ENCODE measurements at regions not wholly inside any gene's neighbourhood (a gene's known extent, or its start where the extent isn't known, plus 50 kb on each side); places are given as distances from the start of the nearest gene placed in this dataset.
"Not testable (repeated sequence)": the region's sequence is repeated elsewhere in the genome, so short reads cannot be mapped to it uniquely, and the experiment has no call there.

- DNase-seq: no peak
These were observed 164.8 kb downstream of the QRSL1 start for GRCh38 chr6:106794129-106794528.

- DNase-seq: no peak
These were observed 163.3 kb downstream of the QRSL1 start for GRCh38 chr6:106792536-106793236.

- no peak for DNase-seq
These were observed 161.6 kb downstream of the QRSL1 start for GRCh38 chr6:106790935-106791334.

DNA sequence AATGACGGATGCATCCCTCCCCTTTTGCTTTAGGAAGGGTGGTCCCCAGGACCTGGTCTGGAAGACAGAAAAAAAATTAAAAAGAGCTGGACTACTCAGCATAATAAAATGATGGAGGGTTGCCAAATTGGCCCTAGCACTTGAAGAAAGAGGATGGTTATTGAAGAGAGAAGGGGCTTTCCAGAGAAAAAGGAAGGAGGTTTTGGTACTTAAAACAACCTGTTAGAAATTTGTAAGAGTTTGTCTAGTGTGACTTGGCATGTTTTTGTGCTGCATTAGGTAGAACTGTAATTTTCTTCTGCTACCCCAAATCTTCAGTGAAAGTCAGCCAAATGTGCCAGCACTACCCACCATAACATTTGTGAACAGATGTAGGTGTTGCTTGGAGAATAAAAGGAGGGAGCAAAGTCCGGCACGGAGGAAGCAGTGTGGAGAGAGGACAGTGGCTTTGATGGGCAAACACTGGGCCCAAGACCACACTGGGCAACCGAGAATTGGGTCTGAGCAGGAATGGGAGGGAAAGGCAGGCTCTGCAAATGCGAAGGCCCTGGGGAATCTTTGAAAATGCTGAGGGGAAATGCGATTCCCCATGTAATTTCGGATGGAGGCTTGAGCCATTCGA lies 160.9 kb downstream of the QRSL1 start:
- no peak for DNase-seq

DNA sequence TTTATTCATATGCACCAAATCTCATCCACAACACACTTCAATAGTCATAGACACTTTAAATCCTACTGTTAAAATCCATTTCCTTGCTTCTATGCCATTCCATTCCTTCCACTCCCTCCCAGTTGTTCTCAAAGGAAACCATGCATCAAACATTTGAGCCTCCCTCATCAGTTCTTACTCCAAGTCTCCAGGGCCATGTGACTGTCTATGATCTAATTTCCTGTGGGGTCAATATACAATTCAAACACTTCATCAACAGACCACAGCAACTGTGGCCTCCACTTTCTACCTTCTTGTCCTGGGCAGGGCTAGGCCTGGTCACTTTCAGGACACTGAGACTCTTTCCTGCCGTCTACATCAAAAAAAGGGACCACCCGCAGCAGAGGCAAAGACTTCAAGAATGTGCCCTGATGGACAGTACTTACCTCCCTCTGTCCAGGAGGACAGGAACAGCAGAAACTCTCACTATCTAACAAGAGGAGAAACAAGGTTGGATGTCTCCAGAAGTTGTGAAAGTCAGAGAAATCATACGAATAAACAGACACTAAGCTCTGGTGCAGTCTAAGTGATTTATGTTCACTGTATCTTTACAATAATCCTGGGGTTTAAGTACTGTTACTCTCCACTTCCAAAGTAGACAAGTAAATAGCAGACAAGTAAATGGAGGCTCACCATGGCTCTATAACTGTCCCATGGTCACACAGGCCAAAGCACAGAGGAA lies 160.2 kb downstream of the QRSL1 start:
- DNase-seq: no peak

- no peak for DNase-seq
These were observed 159.4 kb downstream of the QRSL1 start for GRCh38 chr6:106788761-106789160.

DNA sequence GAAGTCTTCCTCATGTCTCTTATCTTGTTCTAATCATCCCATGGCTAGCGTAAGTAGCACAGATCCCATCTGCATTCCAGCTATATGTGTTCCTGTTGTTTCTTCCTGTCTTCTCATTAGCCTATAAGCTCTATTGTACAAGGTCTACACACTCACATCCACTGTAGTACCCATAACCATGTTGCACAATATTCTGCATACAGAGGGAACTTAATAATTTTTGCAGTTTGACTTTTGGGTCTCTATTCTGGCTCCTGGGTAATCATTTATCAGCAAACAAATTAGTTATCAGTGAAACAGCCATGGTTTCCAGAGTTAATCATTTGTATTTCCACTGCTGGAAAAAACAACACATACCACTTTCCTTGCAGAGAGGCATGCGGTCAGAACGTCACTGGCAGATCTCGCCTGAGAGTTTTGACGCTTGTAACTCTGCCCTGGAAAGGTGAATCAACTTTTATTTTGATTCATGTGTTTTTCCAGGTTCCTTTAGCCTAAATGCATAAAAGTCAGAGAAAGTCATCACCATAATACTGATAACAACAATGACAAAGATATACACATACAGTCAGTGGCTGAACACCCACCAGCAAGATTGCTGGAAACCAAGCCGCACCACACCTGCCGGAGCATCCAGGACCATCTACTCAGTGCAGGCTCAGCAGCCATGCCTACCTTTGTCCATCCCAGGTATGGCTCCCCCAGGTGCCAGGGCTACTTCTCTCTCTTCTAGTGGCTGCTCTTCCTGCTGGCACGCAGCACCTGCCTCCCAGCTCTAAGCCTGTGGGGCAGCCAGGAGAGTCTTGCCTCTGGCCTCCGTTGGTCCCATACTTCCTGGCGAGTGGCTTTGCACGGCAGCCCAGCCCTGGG lies 158.2 kb downstream of the QRSL1 start:
- no peak for DNase-seq

DNA sequence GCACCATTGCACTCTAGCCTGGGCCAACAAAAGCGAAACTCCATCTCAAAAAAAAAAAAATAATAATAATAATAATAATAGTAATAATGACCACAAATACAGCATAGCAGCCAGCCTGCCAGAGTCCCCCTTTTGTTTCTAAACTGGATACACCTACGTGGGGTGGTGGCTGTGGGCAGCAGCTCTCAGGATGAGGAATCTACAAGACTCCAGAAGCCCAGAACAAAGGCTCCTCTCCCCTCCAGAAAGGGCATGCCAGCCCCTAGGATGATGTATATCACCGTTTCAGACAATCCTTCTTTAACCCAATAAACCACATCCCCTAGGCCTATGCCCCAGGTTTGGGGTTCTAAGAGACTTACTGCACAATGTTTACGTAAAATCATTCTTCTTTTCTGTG lies 155.9 kb downstream of the QRSL1 start:
- DNase-seq: no peak

DNA sequence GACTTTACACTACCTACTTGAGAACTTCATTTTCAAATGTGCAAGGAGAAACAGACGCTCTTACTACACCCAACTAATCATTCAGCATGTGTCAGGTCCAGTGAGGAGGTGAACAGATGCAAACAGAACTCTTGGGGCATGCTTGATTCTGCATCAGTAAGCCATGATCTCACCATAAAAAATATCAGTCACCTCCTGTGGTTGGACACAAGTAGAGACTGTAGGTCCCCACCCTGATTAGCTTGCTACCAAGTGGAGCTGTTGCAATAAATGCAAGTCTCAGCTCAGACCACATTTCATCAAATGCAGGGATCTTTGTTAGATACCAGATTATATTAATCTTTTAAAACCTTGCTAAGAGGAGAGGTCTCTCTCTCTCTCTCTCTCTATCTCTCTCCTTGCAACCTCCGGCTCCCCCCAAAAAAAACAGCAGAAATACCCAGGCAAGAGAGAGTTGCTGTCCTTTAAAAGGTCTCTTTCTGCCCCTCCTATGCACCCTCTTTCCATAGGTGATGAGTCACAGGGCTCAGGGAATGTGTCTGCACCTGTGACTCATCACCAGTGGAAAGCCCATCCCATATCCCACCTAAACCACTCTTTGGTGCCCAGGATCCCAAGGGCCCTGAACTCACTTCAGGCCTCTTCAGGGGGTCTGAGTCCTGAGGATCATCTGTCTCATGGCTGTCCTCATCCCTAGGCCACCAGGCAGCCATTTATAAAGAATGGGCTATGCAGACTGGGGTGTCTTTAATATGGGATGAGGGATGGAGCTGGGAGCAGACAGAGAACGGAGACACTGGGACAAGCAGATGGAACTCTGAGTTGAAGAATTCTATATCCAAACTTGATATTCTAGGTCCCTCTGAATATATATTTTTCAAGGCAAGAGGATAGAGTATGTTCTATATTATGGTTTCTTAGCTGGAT lies 154.5 kb downstream of the QRSL1 start:
- no peak for DNase-seq

DNA sequence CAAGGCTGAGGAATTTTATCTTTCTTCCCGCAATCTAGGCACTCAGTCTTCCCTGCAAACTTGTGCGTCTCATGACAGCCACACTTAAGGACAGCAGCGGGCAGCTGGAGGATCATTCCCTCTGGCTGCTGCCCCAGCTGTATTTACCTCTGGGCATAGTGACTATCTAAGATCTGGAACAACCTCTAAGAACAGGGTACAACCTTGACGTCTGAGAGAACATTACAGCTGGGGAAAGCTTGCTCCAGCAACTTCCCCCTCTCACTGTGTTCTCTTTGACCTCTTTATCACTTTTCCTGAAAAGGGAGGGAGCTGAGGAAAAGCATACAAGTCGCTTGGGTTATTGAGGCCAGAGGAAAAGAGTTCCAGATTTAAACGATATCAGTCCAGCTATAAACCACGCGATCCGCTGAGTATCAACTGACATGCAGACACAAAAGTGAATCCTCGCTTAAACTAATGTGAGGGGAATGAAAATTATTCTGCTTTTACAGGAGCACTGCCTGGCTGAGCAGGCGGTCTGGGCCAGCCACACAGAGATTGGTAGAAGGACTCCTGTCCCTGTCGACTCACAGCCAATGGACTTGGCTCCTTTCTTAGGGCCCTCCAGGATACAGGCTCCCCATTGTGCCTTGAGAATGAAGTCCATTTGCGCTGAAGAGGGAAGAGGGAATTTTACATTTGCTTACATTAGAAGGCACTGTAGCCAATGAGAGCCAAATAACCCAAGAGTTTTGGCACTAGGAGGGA lies 153.3 kb downstream of the QRSL1 start:
- DNase-seq: no peak

GRCh38 chr6:106779552-106779951 lies 150.2 kb downstream of the QRSL1 start:
- DNase-seq: not testable (repeated sequence)

DNA sequence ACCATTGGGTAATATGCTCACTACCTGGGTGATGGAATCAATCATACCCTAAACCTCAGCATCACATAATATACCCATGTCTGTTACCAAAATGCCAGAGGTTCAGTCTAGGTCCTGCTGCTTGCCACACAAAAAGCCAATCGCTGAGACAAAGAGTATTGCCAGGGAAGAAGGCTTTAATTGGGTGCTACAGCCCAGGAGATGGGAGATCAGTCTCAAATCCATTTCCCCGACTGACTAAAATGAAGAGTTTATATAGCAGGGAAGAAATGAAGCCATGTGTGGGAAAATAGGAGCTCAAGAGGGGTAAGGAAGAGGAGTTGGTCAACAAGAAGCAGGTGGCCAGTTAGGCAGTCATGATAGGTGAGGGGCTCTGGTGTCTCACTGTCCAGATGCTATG lies 149.6 kb downstream of the QRSL1 start:
- no peak for DNase-seq

GRCh38 chr6:106773996-106774629 lies 144.7 kb downstream of the QRSL1 start:
- no peak for DNase-seq

DNA sequence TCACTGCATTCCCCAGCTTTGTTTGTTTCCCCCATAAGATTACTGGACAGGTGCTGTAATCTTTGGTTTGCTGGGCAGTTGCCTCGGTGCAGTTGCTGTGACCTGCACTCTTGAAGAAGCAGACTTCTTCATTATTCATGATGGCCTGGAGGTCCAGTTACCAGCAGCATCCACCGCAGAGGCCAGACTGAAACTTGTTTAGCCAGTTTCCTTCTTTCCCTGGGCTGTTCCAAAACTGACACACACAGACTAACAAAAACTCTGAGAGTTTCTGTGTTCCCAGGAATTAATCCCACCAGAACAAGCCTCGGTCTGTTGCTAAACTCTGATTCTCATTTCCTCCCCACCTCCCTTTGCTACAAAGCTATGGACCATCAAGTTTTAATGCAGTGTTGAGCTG lies 144.1 kb downstream of the QRSL1 start:
- no peak for DNase-seq

GRCh38 chr6:106772270-106773142 lies 143.1 kb downstream of the QRSL1 start:
- no peak for DNase-seq

DNA sequence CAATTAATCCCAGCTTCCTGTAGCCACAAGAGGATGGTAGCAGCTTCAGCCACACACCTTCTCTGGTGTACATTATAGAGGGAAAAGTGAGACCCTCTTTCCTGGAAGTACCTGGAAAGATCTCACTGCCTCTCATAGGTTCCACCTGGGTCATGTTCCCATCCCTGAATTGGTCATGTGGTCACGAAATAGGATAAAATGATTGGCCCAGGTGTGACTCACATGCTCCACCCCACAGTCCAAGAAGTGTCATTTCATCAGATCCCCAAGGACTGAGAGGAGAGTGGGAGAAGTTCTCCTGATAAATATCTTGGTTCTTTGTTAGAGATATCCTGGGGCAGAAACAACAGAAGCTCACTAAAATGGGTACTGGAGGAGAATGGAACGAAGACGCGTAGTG lies 142.4 kb downstream of the QRSL1 start:
- DNase-seq: no peak

DNA sequence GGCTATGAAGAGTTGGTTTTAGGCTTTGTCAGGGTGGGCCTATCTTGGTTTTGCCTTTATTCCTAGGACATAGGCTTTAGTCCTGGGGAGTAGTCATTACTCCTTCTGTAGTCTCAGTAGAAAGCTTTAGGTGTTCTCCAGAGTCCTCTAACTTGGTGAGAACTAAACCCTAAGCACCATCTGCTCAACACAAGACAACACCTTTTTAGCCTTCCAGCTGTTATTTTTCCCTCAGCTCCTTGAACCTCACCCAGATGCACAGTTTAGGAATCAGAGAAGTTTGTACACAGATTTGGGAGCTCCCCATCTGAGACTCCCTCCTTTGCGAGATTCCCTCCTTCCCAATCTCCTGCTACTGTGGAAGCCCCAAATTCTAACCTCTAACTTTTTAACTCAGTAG lies 141.3 kb downstream of the QRSL1 start:
- no peak for DNase-seq

DNA sequence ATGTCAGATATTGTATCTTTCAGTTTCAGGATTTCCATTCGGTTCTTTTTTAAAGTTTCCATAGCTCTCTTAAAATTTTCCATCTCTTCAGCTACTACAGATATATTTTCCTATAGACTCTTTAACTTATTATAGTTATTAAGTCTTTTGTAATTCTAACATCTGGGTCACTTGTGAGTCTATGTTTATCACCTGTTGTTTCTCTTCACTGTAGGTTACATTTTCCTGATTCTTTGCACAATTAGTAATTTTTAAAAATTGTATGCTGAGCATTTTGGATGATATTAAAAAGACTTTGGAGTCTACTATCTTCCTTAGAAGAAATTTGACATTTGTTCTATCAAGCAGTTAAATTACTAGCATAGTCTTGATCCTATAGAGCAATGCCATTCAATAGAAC lies 140.7 kb downstream of the QRSL1 start:
- DNase-seq: no peak

DNA sequence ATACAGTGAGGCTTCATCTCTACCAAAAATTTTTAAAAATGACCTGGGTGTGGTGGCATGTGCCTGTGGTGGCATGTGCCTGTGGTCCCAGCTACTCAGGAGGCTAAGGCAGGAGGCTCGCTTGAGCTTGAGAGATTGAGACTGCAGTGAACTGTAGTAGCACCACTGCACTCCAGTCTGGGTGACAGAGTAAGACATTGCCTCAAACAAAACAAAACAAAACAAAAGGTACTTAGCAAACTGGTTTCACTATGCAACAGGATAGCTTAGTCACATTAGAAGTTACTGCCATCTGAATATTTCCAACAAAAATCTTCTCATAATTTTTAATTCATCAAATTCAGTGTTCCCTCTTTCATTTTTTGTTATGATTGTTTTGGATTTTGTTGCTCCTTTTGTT lies 137.9 kb downstream of the QRSL1 start:
- DNase-seq: no peak

DNA sequence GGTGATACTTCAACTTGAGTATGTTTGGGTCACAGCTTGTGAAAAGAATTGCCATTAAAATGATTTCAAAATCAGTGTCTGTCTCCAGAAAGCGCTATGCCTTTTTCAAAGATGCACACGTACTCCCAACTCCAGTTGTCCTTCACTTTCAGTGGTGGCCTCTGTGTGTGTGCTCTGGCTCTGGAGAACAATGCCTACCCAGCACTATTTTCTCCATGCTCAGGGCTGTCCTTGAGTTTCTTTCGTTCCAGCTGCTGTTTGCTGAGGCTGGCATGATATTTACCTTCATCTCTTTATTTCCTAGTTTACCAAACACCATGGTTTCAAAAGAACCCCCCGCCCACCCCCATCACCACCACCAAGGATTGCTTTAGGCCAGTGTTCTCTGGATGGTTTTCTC lies 136.8 kb downstream of the QRSL1 start:
- DNase-seq: no peak

Data from RPMI8226 (cell line).